SKM-1 (cell line): ENCODE measurements at regions not wholly inside any gene's neighbourhood (a gene's known extent, or its start where the extent isn't known, plus 50 kb on each side); places are given as distances from the start of the nearest gene placed in this dataset.

Source experiments
- DNase-seq: peaks from one replicate; lab custom pipeline; 2025; ENCODE audit not compliant: unreplicated experiment; lab: John Stamatoyannopoulos, UW

GRCh38 chr5:175288048-175288621 is 155.8 kb downstream of the DRD1 start:
- no peak for DNase-seq

- DNase-seq: no peak
Observed at GRCh38 chr5:175286981-175287380, 157.0 kb downstream of the DRD1 start.

GRCh38 chr5:175285261-175285660 is 158.7 kb downstream of the DRD1 start:
- DNase-seq: no peak

DNA sequence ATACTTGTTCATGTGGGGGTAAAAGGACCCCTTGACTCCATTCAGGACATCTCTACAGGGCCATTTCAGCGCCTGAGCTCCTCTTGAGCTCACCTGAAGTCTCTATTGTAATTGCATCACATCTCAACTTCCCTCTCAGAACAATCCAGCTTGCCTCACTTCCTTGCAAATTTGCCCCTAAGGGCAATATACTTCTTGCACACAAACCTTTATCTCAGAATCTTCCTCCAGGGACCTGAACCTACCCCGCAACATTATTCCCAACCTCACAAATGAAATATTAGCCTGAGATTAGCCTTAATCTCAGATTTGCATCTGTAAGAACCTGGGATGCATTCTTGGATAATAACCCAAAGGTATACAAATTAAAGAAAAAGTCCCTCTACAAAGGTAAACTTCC is 159.2 kb downstream of the DRD1 start:
- no peak for DNase-seq

DNA sequence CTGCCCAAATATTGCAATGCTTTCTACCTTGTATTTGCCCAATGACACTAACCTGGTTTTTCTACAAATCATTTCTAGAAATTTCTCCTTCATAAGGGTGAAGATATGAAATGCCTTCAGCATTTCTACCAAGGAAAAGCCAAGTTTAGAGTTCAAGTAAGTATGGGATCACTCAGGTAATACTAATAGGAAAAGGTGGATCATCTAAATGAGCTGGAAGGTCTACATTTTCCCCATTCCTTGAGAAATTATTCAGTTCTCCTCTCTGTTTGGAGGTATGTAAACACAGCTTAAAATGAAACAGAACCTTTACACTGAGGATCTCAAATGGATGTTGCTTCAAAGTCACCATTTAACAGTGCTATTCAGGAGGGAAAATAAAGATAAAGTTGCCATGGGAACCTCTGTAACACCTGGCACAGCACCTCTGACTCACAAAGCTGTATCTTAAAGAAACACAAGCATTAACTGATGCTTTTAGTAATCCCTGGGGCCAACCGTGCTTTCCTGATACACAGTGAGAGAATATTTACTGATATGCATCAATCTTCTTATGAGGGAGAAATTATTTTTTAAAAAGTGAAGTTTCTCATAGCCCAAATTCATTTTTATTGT is 161.3 kb downstream of the DRD1 start:
- DNase-seq: no peak

DNA sequence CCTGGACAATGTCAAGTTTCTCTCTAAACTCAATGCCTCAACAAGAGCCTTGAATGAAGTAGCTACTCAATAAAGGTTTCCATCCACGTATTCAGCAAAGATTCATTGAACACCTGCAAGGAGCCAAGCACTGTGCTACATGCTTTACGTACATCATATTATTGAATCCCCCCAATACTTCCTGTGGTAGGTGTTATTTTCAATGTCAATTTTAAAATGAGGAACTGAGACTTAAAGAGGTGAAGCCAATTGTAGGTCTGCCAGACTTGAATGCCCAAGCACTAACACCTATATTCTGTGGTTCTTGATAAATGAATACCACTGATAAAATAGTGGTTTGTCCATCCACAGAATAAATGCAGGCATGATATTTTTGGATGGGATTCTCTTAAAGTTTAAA is 162.3 kb downstream of the DRD1 start:
- no peak for DNase-seq

- no peak for DNase-seq
Observed at GRCh38 chr5:175281257-175281656, 162.7 kb downstream of the DRD1 start.

- no peak for DNase-seq
Observed at GRCh38 chr5:175279506-175279905, 164.5 kb downstream of the DRD1 start.

- no peak for DNase-seq
Observed at GRCh38 chr5:175275748-175276147, 168.2 kb downstream of the DRD1 start.

GRCh38 chr5:175275097-175275496 is 168.9 kb downstream of the DRD1 start:
- no peak for DNase-seq

GRCh38 chr5:175274171-175274570 is 169.8 kb downstream of the DRD1 start:
- no peak for DNase-seq

- DNase-seq: no peak
Observed at GRCh38 chr5:175264406-175264805, 179.6 kb downstream of the DRD1 start.

GRCh38 chr5:175263776-175264175 is 180.2 kb downstream of the DRD1 start:
- no peak for DNase-seq

DNA sequence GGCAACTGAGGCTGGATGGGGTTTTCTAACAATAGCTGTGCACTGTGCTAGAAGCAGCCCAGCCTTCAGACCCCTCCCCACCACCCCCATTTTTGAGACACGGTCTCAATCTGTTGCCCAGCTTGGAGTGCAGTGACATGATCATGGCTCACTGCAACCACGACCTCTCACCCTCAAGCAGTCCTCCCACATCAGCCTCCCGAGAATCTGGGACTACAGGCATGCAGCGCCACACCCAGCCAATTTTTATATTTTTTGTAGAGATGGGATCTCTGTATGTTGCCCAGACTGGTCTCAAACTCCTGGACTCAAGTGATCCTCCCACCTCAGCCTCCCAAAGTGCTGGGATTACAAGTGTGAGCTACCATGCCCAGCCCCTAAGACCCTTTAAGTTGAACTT is 182.5 kb downstream of the DRD1 start:
- DNase-seq: no peak

DNA sequence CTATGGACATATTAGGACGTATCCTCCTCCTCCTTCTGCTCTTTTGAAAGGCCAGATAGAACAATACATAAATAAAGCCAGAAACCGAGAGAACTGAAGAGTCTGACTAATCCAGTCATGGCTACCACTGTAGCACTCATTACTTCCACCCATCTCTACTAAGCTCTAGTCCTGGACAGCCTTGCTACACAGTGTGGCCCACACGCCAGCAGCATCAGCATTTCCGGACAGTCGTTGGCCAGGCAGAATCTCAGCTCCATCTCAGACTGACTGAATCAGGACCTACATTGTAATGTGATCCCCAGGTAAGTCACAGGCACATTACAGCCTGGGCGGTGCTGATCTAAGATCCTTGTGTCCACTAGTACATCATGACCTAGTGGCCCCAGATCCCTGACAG is 182.9 kb downstream of the DRD1 start:
- no peak for DNase-seq

DNA sequence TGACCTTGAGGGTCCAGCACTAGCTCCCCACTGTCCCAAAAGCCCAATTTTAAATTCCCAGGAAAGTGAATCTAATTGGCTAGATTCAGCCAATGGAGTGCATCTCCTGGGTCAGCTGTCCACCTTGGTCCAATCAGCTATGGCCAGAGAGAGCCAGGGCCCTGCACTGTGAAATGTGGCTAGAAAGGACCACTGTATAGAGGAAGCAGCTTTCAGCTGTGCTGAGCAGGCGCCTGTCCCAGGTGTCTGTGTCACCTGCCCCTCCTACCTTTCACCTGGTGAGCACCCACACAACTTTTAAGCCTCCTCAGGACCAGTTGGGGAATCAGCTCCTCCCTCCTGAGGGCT is 186.2 kb downstream of the DRD1 start:
- no peak for DNase-seq

- no peak for DNase-seq
Observed at GRCh38 chr5:175257128-175257846, 186.7 kb downstream of the DRD1 start.

GRCh38 chr5:175254155-175254554 is 189.8 kb downstream of the DRD1 start:
- DNase-seq: no peak

- no peak for DNase-seq
Observed at GRCh38 chr5:175253597-175253996, 190.4 kb downstream of the DRD1 start.

GRCh38 chr5:175252234-175252805 is 191.7 kb downstream of the DRD1 start:
- DNase-seq: no peak

DNA sequence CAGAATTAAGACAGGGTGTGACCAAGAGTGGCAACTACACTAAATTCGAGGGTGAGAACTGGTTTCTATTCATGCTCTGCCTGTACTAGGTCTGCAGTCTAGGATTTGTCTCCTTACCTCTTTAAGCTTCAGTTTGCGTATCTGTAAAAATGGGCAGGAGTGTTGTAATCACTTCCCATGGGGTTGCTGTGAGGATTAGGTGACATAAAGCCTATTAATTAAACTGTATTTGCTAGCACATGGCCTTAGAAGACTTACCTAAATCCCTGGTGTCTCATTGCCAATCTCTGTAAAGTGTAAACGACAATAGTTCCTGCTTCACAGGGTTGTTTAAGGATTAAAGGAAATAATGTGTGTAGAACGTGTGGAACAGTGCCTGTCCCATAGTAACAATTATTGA is 193.6 kb downstream of the DRD1 start:
- no peak for DNase-seq

- DNase-seq: no peak
Observed at GRCh38 chr5:175248416-175248905, 195.5 kb downstream of the DRD1 start.
